OCI-LY1 (cell line): ENCODE measurements at regions not wholly inside any gene's neighbourhood (a gene's known extent, or its start where the extent isn't known, plus 50 kb on each side); places are given as distances from the start of the nearest gene placed in this dataset.

Experiments
- CTCF ChIP-seq: fragments of 200-600 bp; sonication (generic), shearing (Covaris generic); IDR thresholded peaks from 2 replicates; pipeline ENCODE4 v1.5.1; 2017; ENCODE audit warnings: mild to moderate bottlenecking, antibody characterized with exemption, low read length, moderate library complexity, mixed read lengths
- EZH2 ChIP-seq: fragments of 200-600 bp; sonication (generic), shearing (Covaris generic); IDR thresholded peaks from 2 replicates; pipeline ENCODE4 v1.8.0; 2017; ENCODE audit warnings: borderline replicate concordance, mixed run types, mild to moderate bottlenecking, antibody characterized with exemption, low read length, moderate library complexity, mixed read lengths

GRCh38 chr1:177640687-177641086 lies 329.2 kb downstream of the SEC16B start:
- TF ChIP-seq EZH2: no peak
- no peak for TF ChIP-seq CTCF
